ENCODE measurements at regions not wholly inside any gene's neighbourhood (a gene's known extent, or its start where the extent isn't known, plus 50 kb on each side); places are given as distances from the start of the nearest gene placed in this dataset.

GRCh38 chr21:26297851-26298250 is 127.3 kb upstream of the APP start:
- no peak overlapping the region for H3K4me3 Mint-ChIP-seq (ENCODE audit: low read depth)
- no peak for TF ChIP-seq CTCF (IDR thresholded peaks at IDR 0.05; ENCODE audit: unreplicated experiment)
- no peak overlapping the region for H3K27ac Mint-ChIP-seq
- H3K36me3 Mint-ChIP-seq (ENCODE audit: insufficient read depth), result no peaks in the 10 kb centered on the region
- H3K4me1 Mint-ChIP-seq (ENCODE audit: low read depth), result no peaks in the 10 kb centered on the region
- DNase-seq (ENCODE audit: low spot score, unreplicated experiment), result no peak
- H3K27me3 Mint-ChIP-seq, result no peaks in the 10 kb centered on the region
- peaks cover 21% of the 10 kb centered on the region for H3K9me3 Mint-ChIP-seq (ENCODE audit: low read depth)

GRCh38 chr21:26293141-26293946 is 122.8 kb upstream of the APP start:
- DNase-seq (ENCODE audit: low spot score, unreplicated experiment), result no peak
- TF ChIP-seq CTCF (IDR thresholded peaks at IDR 0.05; ENCODE audit: unreplicated experiment), result no peak
- H3K4me3 Mint-ChIP-seq (ENCODE audit: low read depth), result no peak overlapping the region
- no peaks in the 10 kb centered on the region for H3K27me3 Mint-ChIP-seq
- H3K9me3 Mint-ChIP-seq (ENCODE audit: low read depth), result peaks cover 16% of the 10 kb centered on the region
- no peaks in the 10 kb centered on the region for H3K36me3 Mint-ChIP-seq (ENCODE audit: insufficient read depth)
- H3K27ac Mint-ChIP-seq, result no peak overlapping the region
- peaks cover 2% of the 10 kb centered on the region for H3K4me1 Mint-ChIP-seq (ENCODE audit: low read depth)

GRCh38 chr21:26288026-26288425 is 117.5 kb upstream of the APP start:
- Mint-ChIP-seq H3K27ac (no peak overlapping the region), H3K27me3 (peaks cover 4% of the 10 kb centered on the region), H3K4me3 (ENCODE audit: low read depth) (no peak overlapping the region), H3K36me3 (ENCODE audit: insufficient read depth) (no peaks in the 10 kb centered on the region), H3K9me3 (ENCODE audit: low read depth) (peaks cover 2% of the 10 kb centered on the region), H3K4me1 (ENCODE audit: low read depth) (peaks cover 2% of the 10 kb centered on the region)
- DNase-seq (ENCODE audit: low spot score, unreplicated experiment), result no peak
- no peak for TF ChIP-seq CTCF (IDR thresholded peaks at IDR 0.05; ENCODE audit: unreplicated experiment)

- no peak overlapping the region for H3K27ac Mint-ChIP-seq
- H3K27me3 Mint-ChIP-seq, result peaks cover 4% of the 10 kb centered on the region
- no peaks in the 10 kb centered on the region for H3K9me3 Mint-ChIP-seq (ENCODE audit: low read depth)
- H3K4me3 Mint-ChIP-seq (ENCODE audit: low read depth), result no peak overlapping the region
- TF ChIP-seq CTCF (IDR thresholded peaks at IDR 0.05; ENCODE audit: unreplicated experiment), result no peak
- peaks cover 3% of the 10 kb centered on the region for H3K4me1 Mint-ChIP-seq (ENCODE audit: low read depth)
- no peak for DNase-seq (ENCODE audit: low spot score, unreplicated experiment)
- no peaks in the 10 kb centered on the region for H3K36me3 Mint-ChIP-seq (ENCODE audit: insufficient read depth)
Measured at GRCh38 chr21:26284531-26284930, 114.0 kb upstream of the APP start.

GRCh38 chr21:26282058-26282457 is 111.5 kb upstream of the APP start:
- Mint-ChIP-seq H3K27me3 (peaks cover 4% of the 10 kb centered on the region), H3K4me3 (ENCODE audit: low read depth) (no peak overlapping the region), H3K4me1 (ENCODE audit: low read depth) (peaks cover 3% of the 10 kb centered on the region), H3K27ac (no peak overlapping the region), H3K9me3 (ENCODE audit: low read depth) (no peaks in the 10 kb centered on the region), H3K36me3 (ENCODE audit: insufficient read depth) (no peaks in the 10 kb centered on the region)
- no peak for DNase-seq (ENCODE audit: low spot score, unreplicated experiment)
- TF ChIP-seq CTCF (IDR thresholded peaks at IDR 0.05; ENCODE audit: unreplicated experiment), result no peak
